ENCODE measurements at regions not wholly inside any gene's neighbourhood (a gene's known extent, or its start where the extent isn't known, plus 50 kb on each side); places are given as distances from the start of the nearest gene placed in this dataset.

DNA sequence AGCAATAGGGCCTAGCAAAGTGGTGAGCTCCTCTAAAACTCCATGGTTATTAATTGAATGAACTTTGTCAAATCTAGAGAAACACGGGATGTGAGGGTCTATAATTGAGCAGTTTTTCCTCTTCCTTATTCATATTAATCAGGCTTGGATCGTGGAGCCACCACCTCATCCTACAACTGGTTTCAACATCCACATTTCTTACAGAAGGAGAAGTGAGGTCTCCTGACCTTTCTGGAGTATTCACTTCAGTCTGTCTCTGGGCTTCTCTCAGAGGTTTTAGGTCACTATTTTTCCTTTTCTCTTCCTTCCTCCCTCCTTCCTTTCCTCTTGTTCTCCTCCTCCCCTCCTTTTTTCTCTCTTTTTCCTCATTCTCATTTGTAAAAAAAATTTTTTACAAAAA is 177.3 kb upstream of the ACTBL2 start:
- ATAC-seq = no peak
- Histone ChIP-seq H3K9me3 (no peaks in the 10 kb centered on the region), H3K4me1 (peaks cover 4% of the 10 kb centered on the region), H3K27me3 (no peaks in the 10 kb centered on the region), H3K36me3 (replicated peaks in 1 of 2; ENCODE audit: insufficient read depth in 1 of 2, low read depth in 2 of 2) (no peaks in the 10 kb centered on the region), H3K27ac (no peak overlapping the region), H3K4me3 (no peak overlapping the region)
- no peak for DNase-seq
- WGBS, 2 donors = 81 to 85% methylated on average over 2 of the region's 2 CpGs
- no peak for TF ChIP-seq POLR2A (IDR thresholded peaks at IDR 0.05)
- TF ChIP-seq, protein P1, sequence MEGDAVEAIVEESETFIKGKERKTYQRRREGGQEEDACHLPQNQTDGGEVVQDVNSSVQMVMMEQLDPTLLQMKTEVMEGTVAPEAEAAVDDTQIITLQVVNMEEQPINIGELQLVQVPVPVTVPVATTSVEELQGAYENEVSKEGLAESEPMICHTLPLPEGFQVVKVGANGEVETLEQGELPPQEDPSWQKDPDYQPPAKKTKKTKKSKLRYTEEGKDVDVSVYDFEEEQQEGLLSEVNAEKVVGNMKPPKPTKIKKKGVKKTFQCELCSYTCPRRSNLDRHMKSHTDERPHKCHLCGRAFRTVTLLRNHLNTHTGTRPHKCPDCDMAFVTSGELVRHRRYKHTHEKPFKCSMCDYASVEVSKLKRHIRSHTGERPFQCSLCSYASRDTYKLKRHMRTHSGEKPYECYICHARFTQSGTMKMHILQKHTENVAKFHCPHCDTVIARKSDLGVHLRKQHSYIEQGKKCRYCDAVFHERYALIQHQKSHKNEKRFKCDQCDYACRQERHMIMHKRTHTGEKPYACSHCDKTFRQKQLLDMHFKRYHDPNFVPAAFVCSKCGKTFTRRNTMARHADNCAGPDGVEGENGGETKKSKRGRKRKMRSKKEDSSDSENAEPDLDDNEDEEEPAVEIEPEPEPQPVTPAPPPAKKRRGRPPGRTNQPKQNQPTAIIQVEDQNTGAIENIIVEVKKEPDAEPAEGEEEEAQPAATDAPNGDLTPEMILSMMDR (IDR thresholded peaks at IDR 0.05) = no peak
- intact Hi-C loops (cut with DNase I) = no loop called here

DNA sequence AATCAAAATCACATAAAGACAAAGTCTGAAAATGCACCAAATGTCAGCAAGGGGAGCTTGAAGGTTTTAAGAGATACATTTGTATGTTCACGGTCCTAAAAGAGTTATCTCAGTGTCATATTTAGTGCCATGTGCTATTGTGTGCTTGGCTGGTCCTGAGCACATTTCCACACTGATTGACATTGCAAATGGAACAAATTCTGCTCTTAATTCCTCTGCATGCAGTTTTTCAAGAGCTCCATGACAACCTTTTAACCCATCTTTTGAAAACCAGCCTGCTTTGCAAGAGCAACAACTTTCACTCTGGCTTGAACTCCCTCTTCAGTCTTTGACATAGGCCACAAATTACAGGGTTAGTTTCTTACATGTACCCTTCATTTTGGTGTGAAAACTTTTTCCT is 175.4 kb upstream of the ACTBL2 start:
- DNase-seq (no peak), ATAC-seq (no peak)
- peaks cover 4% of the 10 kb centered on the region for H3K4me1 ChIP-seq
- no peak overlapping the region for H3K27ac ChIP-seq
- intact Hi-C loops (cut with DNase I) = no loop called here
- no peak overlapping the region for H3K4me3 ChIP-seq
- no peaks in the 10 kb centered on the region for H3K27me3 ChIP-seq
- no peaks in the 10 kb centered on the region for H3K36me3 ChIP-seq (replicated peaks in 1 of 2; ENCODE audit: insufficient read depth in 1 of 2, low read depth in 2 of 2)
- H3K9me3 ChIP-seq = no peaks in the 10 kb centered on the region
- WGBS, 2 donors = 86 to 93% methylated on average over 1 of the region's 1 CpG
- TF ChIP-seq POLR2A (IDR thresholded peaks at IDR 0.05) = no peak
- TF ChIP-seq, protein P1 (IDR thresholded peaks at IDR 0.05) = no peak

DNA sequence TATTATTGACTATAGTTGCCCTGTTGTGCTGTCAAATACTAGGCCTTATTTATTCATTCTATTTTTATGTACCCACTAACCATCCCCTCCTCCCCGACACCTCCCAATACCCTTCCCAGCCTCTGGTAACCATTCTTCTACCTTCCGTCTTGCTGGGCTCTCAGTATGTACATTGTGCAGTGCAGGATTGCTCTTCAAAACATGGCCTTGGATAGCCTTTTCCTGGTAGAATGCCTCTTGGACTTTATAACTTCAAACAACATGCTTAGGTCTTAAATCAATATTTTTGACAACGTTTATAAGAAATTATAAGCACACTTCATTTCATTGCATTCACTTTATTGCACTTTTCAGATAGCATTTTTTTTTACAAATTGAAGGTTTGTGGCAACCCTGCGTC is 172.6 kb upstream of the ACTBL2 start:
- Histone ChIP-seq H3K4me3 (no peak overlapping the region), H3K27me3 (no peaks in the 10 kb centered on the region), H3K9me3 (no peaks in the 10 kb centered on the region), H3K36me3 (replicated peaks in 1 of 2; ENCODE audit: insufficient read depth in 1 of 2, low read depth in 2 of 2) (no peaks in the 10 kb centered on the region), H3K27ac (no peak overlapping the region), H3K4me1 (peaks cover 4% of the 10 kb centered on the region)
- no peak for DNase-seq
- WGBS, 2 donors = 24 to 56% methylated on average over 4 of the region's 4 CpGs
- no peak for TF ChIP-seq POLR2A (IDR thresholded peaks at IDR 0.05)
- TF ChIP-seq, protein P1 (IDR thresholded peaks at IDR 0.05) = no peak
- intact Hi-C loops (cut with DNase I) = no loop called here
- ATAC-seq = no peak

DNA sequence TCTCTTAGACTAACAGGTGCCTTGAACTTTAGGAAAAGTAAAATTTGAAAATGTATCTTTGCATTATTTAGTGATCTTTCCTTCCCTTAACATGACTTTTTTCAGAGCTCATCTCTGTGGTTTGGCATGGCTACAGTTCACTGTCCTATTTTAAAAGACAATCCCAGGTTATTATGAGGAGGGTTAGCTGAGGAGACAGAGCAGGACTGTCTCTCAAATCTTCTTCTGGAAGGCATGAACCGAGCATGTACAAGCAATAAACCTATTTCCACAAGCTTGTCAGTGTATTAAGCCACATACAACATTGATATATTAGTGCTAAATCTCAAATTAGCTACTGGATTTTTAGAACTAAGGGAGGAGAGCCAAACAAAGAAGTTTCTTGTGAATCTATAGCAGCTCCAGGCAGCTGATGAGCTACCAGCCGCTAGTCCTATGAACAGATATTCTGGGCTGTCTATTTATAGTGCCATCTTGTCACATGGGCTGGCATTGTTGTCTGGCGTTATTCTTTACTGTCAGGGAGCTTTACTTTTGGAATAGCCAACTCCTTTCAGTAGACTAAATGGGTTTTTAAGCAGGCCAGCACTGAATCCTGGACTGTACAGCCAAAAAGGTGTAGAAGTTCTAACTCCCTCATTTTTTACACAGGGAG is 171.2 kb upstream of the ACTBL2 start:
- H3K27me3 ChIP-seq = no peaks in the 10 kb centered on the region
- peaks cover 4% of the 10 kb centered on the region for H3K4me1 ChIP-seq
- DNase-seq = no peak
- intact Hi-C loops (cut with DNase I) = no loop called here
- TF ChIP-seq POLR2A (IDR thresholded peaks at IDR 0.05) = no peak
- TF ChIP-seq, protein P1 (IDR thresholded peaks at IDR 0.05) = no peak
- no peaks in the 10 kb centered on the region for H3K36me3 ChIP-seq (replicated peaks in 1 of 2; ENCODE audit: insufficient read depth in 1 of 2, low read depth in 2 of 2)
- no peak for ATAC-seq
- no peak overlapping the region for H3K27ac ChIP-seq
- no peak overlapping the region for H3K4me3 ChIP-seq
- WGBS, 2 donors = 75 to 78% methylated on average over 2 to 3 of the region's 3 CpGs
- H3K9me3 ChIP-seq = no peaks in the 10 kb centered on the region

DNA sequence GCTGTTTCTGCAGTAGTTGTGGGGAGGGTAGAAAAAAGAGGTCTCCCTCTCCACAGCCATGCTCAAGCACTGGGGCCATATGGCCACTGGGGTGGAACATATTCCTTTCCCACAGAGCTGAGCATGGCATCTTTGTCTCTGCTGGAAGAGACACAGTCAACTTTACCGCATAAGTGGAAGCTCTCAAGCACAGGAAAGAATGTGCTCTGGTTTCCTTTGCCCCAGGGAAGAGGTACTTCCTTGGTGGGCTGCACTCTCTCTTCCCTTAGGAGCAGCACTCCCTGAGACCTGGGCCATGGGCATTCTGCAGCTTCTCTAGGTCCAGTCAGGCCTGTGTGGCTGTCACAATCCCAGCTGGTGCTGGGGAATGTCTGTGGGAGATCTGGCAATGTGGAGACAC is 168.5 kb upstream of the ACTBL2 start:
- H3K9me3 ChIP-seq = no peaks in the 10 kb centered on the region
- ATAC-seq = no peak
- intact Hi-C loops (cut with DNase I) = no loop called here
- WGBS, 2 donors = 56 to 100% methylated on average over 1 of the region's 1 CpG
- no peak overlapping the region for H3K27ac ChIP-seq
- H3K36me3 ChIP-seq (replicated peaks in 1 of 2; ENCODE audit: insufficient read depth in 1 of 2, low read depth in 2 of 2) = no peaks in the 10 kb centered on the region
- H3K4me1 ChIP-seq = peaks cover 4% of the 10 kb centered on the region
- H3K4me3 ChIP-seq = no peak overlapping the region
- DNase-seq = no peak
- no peak for TF ChIP-seq POLR2A (IDR thresholded peaks at IDR 0.05)
- TF ChIP-seq, protein P1 (IDR thresholded peaks at IDR 0.05) = no peak
- H3K27me3 ChIP-seq = no peaks in the 10 kb centered on the region
